ENCODE measurements at regions not wholly inside any gene's neighbourhood (a gene's known extent, or its start where the extent isn't known, plus 50 kb on each side); places are given as distances from the start of the nearest gene placed in this dataset.

DNA sequence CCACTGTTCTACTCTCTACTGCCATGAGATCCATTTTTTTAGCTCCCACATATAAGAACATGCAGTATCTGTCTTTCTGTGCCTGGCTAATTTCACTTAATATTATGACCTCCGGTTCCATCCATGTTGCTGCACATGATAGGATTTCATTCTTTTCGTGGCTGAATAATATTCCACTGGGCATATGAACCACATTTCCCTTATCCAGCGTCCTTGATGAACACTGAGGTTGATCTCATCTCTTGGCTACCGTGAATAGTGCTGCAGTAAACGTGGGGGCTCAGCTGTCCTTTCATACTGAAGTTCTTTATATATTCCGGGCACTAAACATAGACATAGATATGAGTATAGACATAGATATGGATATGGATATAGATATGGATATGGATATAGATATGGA, 109.3 kb upstream of the TNRC6C start:
- H3K9ac ChIP-seq (ENCODE audit: insufficient read depth, low read depth, low read length) = no peak overlapping the region
- H3K36me3 ChIP-seq (replicated peaks in 1 of 2; ENCODE audit: control insufficient read depth in 1 of 2, insufficient read depth in 2 of 2, low read length in 2 of 2) = no peaks in the 10 kb centered on the region
- peaks cover 11 to 53% of the 10 kb centered on the region in 2 experiments for H3K27me3 ChIP-seq (ENCODE audit: control insufficient read depth in 1 of 2, insufficient read depth in 2 of 2, low read length in 2 of 2)
- H2AFZ ChIP-seq (ENCODE audit: low read length) = no peak overlapping the region
- no peaks in the 10 kb centered on the region for H4K20me1 ChIP-seq (ENCODE audit: insufficient read depth, low read length)
- no peaks in the 10 kb centered on the region for H3K9me3 ChIP-seq (ENCODE audit: low read length)
- no peak overlapping the region for H3K27ac ChIP-seq (ENCODE audit: extremely low read length, insufficient read depth, low read length)
- no peaks in the 10 kb centered on the region for H3K4me1 ChIP-seq (ENCODE audit: insufficient read depth, low read length)
- no peak overlapping the region for H3K4me2 ChIP-seq (ENCODE audit: low read depth, low read length)
- 29% methylated on average over 6 of the region's 6 CpGs for WGBS (ENCODE audit: low lambda C conversion rate)
- in situ Hi-C loops (cut with HindIII; ENCODE audit: extremely low pct_ligation_motif_present, low pct_unique_long_range_greater_than_20kb) = no loop called here
- H3K4me3 ChIP-seq (replicated peaks in 1 of 3; ENCODE audit: insufficient read depth in 1 of 3, low read depth in 2 of 3, low read length in 3 of 3) = no peak overlapping the region
- TF ChIP-seq, protein P1, sequence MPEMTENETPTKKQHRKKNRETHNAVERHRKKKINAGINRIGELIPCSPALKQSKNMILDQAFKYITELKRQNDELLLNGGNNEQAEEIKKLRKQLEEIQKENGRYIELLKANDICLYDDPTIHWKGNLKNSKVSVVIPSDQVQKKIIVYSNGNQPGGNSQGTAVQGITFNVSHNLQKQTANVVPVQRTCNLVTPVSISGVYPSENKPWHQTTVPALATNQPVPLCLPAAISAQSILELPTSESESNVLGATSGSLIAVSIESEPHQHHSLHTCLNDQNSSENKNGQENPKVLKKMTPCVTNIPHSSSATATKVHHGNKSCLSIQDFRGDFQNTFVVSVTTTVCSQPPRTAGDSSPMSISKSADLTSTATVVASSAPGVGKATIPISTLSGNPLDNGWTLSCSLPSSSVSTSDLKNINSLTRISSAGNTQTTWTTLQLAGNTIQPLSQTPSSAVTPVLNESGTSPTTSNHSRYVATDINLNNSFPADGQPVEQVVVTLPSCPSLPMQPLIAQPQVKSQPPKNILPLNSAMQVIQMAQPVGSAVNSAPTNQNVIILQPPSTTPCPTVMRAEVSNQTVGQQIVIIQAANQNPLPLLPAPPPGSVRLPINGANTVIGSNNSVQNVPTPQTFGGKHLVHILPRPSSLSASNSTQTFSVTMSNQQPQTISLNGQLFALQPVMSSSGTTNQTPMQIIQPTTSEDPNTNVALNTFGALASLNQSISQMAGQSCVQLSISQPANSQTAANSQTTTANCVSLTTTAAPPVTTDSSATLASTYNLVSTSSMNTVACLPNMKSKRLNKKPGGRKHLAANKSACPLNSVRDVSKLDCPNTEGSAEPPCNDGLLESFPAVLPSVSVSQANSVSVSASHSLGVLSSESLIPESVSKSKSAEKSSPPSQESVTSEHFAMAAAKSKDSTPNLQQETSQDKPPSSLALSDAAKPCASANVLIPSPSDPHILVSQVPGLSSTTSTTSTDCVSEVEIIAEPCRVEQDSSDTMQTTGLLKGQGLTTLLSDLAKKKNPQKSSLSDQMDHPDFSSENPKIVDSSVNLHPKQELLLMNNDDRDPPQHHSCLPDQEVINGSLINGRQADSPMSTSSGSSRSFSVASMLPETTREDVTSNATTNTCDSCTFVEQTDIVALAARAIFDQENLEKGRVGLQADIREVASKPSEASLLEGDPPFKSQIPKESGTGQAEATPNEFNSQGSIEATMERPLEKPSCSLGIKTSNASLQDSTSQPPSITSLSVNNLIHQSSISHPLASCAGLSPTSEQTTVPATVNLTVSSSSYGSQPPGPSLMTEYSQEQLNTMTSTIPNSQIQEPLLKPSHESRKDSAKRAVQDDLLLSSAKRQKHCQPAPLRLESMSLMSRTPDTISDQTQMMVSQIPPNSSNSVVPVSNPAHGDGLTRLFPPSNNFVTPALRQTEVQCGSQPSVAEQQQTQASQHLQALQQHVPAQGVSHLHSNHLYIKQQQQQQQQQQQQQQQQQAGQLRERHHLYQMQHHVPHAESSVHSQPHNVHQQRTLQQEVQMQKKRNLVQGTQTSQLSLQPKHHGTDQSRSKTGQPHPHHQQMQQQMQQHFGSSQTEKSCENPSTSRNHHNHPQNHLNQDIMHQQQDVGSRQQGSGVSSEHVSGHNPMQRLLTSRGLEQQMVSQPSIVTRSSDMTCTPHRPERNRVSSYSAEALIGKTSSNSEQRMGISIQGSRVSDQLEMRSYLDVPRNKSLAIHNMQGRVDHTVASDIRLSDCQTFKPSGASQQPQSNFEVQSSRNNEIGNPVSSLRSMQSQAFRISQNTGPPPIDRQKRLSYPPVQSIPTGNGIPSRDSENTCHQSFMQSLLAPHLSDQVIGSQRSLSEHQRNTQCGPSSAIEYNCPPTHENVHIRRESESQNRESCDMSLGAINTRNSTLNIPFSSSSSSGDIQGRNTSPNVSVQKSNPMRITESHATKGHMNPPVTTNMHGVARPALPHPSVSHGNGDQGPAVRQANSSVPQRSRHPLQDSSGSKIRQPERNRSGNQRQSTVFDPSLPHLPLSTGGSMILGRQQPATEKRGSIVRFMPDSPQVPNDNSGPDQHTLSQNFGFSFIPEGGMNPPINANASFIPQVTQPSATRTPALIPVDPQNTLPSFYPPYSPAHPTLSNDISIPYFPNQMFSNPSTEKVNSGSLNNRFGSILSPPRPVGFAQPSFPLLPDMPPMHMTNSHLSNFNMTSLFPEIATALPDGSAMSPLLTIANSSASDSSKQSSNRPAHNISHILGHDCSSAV (CRISPR knock-in tag; IDR thresholded peaks at IDR 0.05; ENCODE audit: borderline replicate concordance) = no peak
- TF ChIP-seq ZNF225 (CRISPR knock-in tag; IDR thresholded peaks at IDR 0.05) (no peak), NFYB (CRISPR knock-in tag; IDR thresholded peaks at IDR 0.05) (no peak), ZNF790 (CRISPR knock-in tag; IDR thresholded peaks at IDR 0.05; ENCODE audit: borderline replicate concordance) (no peak), ZNF317 (CRISPR knock-in tag; IDR thresholded peaks at IDR 0.05) (no peak), PHF8 (CRISPR knock-in tag; IDR thresholded peaks at IDR 0.05) (no peak), HOXA3 (CRISPR knock-in tag; IDR thresholded peaks at IDR 0.05) (no peak), CENPX (CRISPR knock-in tag; IDR thresholded peaks at IDR 0.05) (no peak), ZNF878 (CRISPR knock-in tag; IDR thresholded peaks at IDR 0.05) (no peak)
- TF ChIP-seq, protein P2, sequence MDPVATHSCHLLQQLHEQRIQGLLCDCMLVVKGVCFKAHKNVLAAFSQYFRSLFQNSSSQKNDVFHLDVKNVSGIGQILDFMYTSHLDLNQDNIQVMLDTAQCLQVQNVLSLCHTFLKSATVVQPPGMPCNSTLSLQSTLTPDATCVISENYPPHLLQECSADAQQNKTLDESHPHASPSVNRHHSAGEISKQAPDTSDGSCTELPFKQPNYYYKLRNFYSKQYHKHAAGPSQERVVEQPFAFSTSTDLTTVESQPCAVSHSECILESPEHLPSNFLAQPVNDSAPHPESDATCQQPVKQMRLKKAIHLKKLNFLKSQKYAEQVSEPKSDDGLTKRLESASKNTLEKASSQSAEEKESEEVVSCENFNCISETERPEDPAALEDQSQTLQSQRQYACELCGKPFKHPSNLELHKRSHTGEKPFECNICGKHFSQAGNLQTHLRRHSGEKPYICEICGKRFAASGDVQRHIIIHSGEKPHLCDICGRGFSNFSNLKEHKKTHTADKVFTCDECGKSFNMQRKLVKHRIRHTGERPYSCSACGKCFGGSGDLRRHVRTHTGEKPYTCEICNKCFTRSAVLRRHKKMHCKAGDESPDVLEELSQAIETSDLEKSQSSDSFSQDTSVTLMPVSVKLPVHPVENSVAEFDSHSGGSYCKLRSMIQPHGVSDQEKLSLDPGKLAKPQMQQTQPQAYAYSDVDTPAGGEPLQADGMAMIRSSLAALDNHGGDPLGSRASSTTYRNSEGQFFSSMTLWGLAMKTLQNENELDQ (CRISPR knock-in tag; IDR thresholded peaks at IDR 0.05; ENCODE audit: borderline replicate concordance) = no peak
- TF ChIP-seq, protein P3, sequence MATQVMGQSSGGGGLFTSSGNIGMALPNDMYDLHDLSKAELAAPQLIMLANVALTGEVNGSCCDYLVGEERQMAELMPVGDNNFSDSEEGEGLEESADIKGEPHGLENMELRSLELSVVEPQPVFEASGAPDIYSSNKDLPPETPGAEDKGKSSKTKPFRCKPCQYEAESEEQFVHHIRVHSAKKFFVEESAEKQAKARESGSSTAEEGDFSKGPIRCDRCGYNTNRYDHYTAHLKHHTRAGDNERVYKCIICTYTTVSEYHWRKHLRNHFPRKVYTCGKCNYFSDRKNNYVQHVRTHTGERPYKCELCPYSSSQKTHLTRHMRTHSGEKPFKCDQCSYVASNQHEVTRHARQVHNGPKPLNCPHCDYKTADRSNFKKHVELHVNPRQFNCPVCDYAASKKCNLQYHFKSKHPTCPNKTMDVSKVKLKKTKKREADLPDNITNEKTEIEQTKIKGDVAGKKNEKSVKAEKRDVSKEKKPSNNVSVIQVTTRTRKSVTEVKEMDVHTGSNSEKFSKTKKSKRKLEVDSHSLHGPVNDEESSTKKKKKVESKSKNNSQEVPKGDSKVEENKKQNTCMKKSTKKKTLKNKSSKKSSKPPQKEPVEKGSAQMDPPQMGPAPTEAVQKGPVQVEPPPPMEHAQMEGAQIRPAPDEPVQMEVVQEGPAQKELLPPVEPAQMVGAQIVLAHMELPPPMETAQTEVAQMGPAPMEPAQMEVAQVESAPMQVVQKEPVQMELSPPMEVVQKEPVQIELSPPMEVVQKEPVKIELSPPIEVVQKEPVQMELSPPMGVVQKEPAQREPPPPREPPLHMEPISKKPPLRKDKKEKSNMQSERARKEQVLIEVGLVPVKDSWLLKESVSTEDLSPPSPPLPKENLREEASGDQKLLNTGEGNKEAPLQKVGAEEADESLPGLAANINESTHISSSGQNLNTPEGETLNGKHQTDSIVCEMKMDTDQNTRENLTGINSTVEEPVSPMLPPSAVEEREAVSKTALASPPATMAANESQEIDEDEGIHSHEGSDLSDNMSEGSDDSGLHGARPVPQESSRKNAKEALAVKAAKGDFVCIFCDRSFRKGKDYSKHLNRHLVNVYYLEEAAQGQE (IDR thresholded peaks at IDR 0.05; ENCODE audit: borderline replicate concordance in 1 of 2, low read depth in 1 of 2, low read length in 2 of 2) = no peak
- no TSS peak for BruUV-seq (replicated peaks)
- FAIRE-seq = no peak
- POLR2A ChIA-PET = no interaction called here
- ATAC-seq = no peak
- intact Hi-C loops (cut with micrococcal nuclease; ENCODE audit: unreplicated experiment) = no loop called here
- CTCF ChIA-PET (ENCODE audit: low intra/inter-chr PET ratio, low total read pairs) = no interaction called here
- no peak for DNase-seq (ENCODE audit: low spot score)
- no peaks in the 10 kb centered on the region for H3K79me2 ChIP-seq (ENCODE audit: insufficient read depth, low read length)

Data from HepG2 (cell line).